Caco-2 (cell line): ENCODE measurements at regions not wholly inside any gene's neighbourhood (a gene's known extent, or its start where the extent isn't known, plus 50 kb on each side); places are given as distances from the start of the nearest gene placed in this dataset.

Experiments used
- BruUV-seq: library from RNA; stranded (reverse); fragments of 400-500 nt; replicated peaks from 2 replicates; lab custom pipeline; 2021; lab: Mats Ljungman, UMichigan
- CTCF ChIA-PET: fragments of 300-600 bp; sonication (Branson Sonifier 250); formaldehyde crosslinking; loops from one replicate; lab custom pipeline; 2022; ENCODE audit warnings: antibody characterized with exemption; lab: Charles Lee
- POLR2A ChIA-PET: fragments of 300-600 bp; sonication (Branson Sonifier 250); formaldehyde crosslinking; loops from one replicate; lab custom pipeline; 2022; ENCODE audit warnings: antibody characterized with exemption; lab: Charles Lee
- DNase-seq, 2 experiments: peaks; one replicate each; pipeline versions ENCODE4 v3.0.0 to v3.0.0-alpha.2; 2020 to 2022
- H3K27me3 ChIP-seq: replicated peaks from 2 replicates; pipeline ENCODE4 v1.6.0; 2011; ENCODE audit warnings: low read length; ENCODE audit not compliant: control insufficient read depth, insufficient read depth
- H3K36me3 ChIP-seq: 2 replicates; pipeline ENCODE4 v1.5.1; 2011; ENCODE audit warnings: low read length; ENCODE audit not compliant: control insufficient read depth, insufficient read depth
- H3K4me1 ChIP-seq: fragments of 250-450 bp; sonication (Bioruptor Pico); 2 replicates; pipeline ENCODE4 v1.5.1; 2020; ENCODE audit warnings: mild to moderate bottlenecking
- H3K4me3 ChIP-seq: 2 replicates; pipeline ENCODE4 v1.5.1; 2011; ENCODE audit warnings: low read depth, mild to moderate bottlenecking, control low read depth, low read length
- H3K9me3 ChIP-seq: fragments of 250-450 bp; sonication (Bioruptor Pico); 2 replicates; pipeline ENCODE4 v1.5.1; 2020; ENCODE audit warnings: mild to moderate bottlenecking, moderate library complexity
- H3K27ac Mint-ChIP-seq: one replicate; pipeline ENCODE4 v1.8.0; 2022; ENCODE audit warnings: mixed read lengths; ENCODE audit not compliant: unreplicated experiment
- H3K27me3 Mint-ChIP-seq: one replicate; pipeline ENCODE4 v1.8.0; 2022; ENCODE audit warnings: mixed read lengths; ENCODE audit not compliant: insufficient read depth, unreplicated experiment
- H3K36me3 Mint-ChIP-seq: one replicate; pipeline ENCODE4 v1.8.0; 2022; ENCODE audit warnings: mild to moderate bottlenecking, mixed read lengths; ENCODE audit not compliant: insufficient read depth, unreplicated experiment
- H3K4me1 Mint-ChIP-seq: one replicate; pipeline ENCODE4 v1.8.0; 2022; ENCODE audit warnings: low read depth, mixed read lengths; ENCODE audit not compliant: unreplicated experiment
- H3K4me3 Mint-ChIP-seq: one replicate; pipeline ENCODE4 v1.8.0; 2022; ENCODE audit warnings: mild to moderate bottlenecking, moderate library complexity, mixed read lengths; ENCODE audit not compliant: unreplicated experiment
- H3K9me3 Mint-ChIP-seq: one replicate; pipeline ENCODE4 v1.8.0; 2022; ENCODE audit warnings: mixed read lengths; ENCODE audit not compliant: unreplicated experiment
- intact Hi-C: fragments of 100-400 bp; cut with micrococcal nuclease; formaldehyde crosslinking; loops from one replicate; pipeline ENCODE4 v1.10.0; 2022; ENCODE audit not compliant: unreplicated experiment
- TF ChIP-seq, protein P1 (sequence below), 2 experiments: fragments of 200-600 bp in 1 of 2; IDR thresholded peaks; 1 replicate in 1 of 2; 2 replicates in 1 of 2; pipeline versions ENCODE4 v1.5.1 to v1.8.0; 2011 to 2022; ENCODE audit warnings: antibody characterized with exemption in 1 of 2, control low read depth in 1 of 2, inconsistent platforms in 1 of 2, low read depth in 1 of 2, low read length in 1 of 2, mild to moderate bottlenecking in 1 of 2, moderate library complexity in 1 of 2; ENCODE audit not compliant: insufficient read depth in 1 of 2, severe bottlenecking in 1 of 2, unreplicated experiment in 1 of 2

DNA sequence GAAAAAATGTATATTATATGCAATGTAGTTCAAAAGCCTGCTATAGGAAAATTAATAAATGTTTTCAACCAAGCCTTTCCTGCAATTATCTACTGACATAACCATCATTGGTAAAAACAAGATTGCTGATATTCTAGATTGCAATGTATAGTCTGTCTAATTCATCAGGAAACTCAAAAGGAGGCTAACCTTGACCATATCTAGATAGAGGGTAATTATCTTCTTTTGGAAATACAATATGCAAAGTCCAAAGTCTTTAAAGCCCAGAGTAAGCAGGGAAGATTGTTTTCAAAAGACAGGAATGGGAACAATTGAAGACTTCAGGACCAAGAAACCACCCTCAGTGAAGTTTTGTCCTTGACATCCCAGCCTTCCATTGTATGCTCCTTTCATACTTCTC lies 123.1 kb upstream of the GLRA2 start:
- no peak overlapping the region for H3K4me3 ChIP-seq
- BruUV-seq, result no TSS peak
- no peaks in the 10 kb centered on the region for H3K9me3 ChIP-seq
- Mint-ChIP-seq H3K27ac (no peak overlapping the region), H3K4me1 (no peaks in the 10 kb centered on the region), H3K4me3 (no peak overlapping the region), H3K27me3 (no peaks in the 10 kb centered on the region), H3K36me3 (no peaks in the 10 kb centered on the region), H3K9me3 (no peaks in the 10 kb centered on the region)
- H3K27me3 ChIP-seq, result no peaks in the 10 kb centered on the region
- H3K4me1 ChIP-seq, result no peaks in the 10 kb centered on the region
- POLR2A ChIA-PET, result no interaction called here
- intact Hi-C loops, result no loop called here
- TF ChIP-seq, protein P1, sequence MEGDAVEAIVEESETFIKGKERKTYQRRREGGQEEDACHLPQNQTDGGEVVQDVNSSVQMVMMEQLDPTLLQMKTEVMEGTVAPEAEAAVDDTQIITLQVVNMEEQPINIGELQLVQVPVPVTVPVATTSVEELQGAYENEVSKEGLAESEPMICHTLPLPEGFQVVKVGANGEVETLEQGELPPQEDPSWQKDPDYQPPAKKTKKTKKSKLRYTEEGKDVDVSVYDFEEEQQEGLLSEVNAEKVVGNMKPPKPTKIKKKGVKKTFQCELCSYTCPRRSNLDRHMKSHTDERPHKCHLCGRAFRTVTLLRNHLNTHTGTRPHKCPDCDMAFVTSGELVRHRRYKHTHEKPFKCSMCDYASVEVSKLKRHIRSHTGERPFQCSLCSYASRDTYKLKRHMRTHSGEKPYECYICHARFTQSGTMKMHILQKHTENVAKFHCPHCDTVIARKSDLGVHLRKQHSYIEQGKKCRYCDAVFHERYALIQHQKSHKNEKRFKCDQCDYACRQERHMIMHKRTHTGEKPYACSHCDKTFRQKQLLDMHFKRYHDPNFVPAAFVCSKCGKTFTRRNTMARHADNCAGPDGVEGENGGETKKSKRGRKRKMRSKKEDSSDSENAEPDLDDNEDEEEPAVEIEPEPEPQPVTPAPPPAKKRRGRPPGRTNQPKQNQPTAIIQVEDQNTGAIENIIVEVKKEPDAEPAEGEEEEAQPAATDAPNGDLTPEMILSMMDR (IDR thresholded peaks at IDR 0.05; ENCODE audit: insufficient read depth in 1 of 2, low read depth in 1 of 2, low read length in 1 of 2, severe bottlenecking in 1 of 2, unreplicated experiment in 1 of 2), result no peak
- H3K36me3 ChIP-seq, result no peaks in the 10 kb centered on the region
- no peak for DNase-seq
- CTCF ChIA-PET, result no interaction called here

DNA sequence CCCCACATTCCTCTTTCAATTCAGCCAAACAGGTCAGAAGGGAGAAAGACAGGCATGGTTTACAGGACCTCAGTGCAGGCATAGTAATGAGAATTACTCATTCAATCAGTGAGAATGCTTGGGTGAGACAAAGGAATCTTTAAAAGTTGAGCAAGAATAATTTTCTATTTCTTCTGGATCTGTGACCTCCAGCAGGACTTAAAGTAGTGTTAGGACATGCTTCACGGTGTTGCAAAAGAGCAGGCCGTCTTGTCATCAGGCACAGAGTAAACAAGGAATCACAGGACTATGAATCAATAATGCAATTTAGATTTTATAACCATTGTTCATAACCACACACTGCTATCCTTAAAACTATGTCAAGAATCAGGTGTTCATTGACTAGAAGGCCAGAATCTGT lies 130.6 kb upstream of the GLRA2 start:
- CTCF ChIA-PET, result no interaction called here

DNA sequence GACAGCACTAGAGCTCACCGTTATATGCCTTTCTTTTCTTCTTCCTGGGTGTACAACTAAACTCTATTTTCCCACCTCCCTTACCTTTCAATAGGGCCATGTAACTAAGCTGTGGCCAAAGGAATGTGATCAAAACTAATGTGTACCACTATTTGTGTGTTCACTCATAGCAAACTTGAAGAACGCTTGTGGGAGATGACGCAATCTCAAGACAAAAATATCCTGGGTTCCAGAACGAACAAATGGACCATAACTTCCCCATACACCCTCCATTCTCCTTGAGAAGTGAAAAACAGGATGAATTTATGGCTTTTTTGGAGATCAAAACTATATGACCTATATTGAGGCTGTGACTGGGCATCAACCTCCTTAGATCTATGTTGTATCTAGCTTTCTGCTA lies 139.7 kb upstream of the GLRA2 start:
- no peaks in the 10 kb centered on the region for H3K27me3 ChIP-seq
- POLR2A ChIA-PET, result no interaction called here
- no peaks in the 10 kb centered on the region for H3K36me3 ChIP-seq
- no peak overlapping the region for H3K4me3 ChIP-seq
- Mint-ChIP-seq H3K4me1 (no peaks in the 10 kb centered on the region), H3K27me3 (no peaks in the 10 kb centered on the region), H3K27ac (no peak overlapping the region), H3K9me3 (peaks cover 9% of the 10 kb centered on the region), H3K4me3 (no peak overlapping the region), H3K36me3 (no peaks in the 10 kb centered on the region)
- TF ChIP-seq, protein P1 (IDR thresholded peaks at IDR 0.05; ENCODE audit: insufficient read depth in 1 of 2, low read depth in 1 of 2, low read length in 1 of 2, severe bottlenecking in 1 of 2, unreplicated experiment in 1 of 2), result no peak
- no peak for DNase-seq
- no peaks in the 10 kb centered on the region for H3K9me3 ChIP-seq
- no peaks in the 10 kb centered on the region for H3K4me1 ChIP-seq
- CTCF ChIA-PET, result no interaction called here
- intact Hi-C loops, result no loop called here
- no TSS peak for BruUV-seq

More for the DNA sequence above, 130.6 kb upstream of the GLRA2 start:
- Mint-ChIP-seq H3K4me1 (peaks cover 6% of the 10 kb centered on the region), H3K36me3 (no peaks in the 10 kb centered on the region), H3K27me3 (no peaks in the 10 kb centered on the region), H3K4me3 (no peak overlapping the region), H3K9me3 (peaks cover 4% of the 10 kb centered on the region), H3K27ac (no peak overlapping the region)
- TF ChIP-seq, protein P1 (IDR thresholded peaks at IDR 0.05; ENCODE audit: insufficient read depth in 1 of 2, low read depth in 1 of 2, low read length in 1 of 2, severe bottlenecking in 1 of 2, unreplicated experiment in 1 of 2), result no peak
- POLR2A ChIA-PET, result interaction anchor here (1.0 kb wide), 1 partner anchor 474 kb away, joined by 3 read pairs; the partner anchor contains the start of gene FANCB
- no peaks in the 10 kb centered on the region for H3K36me3 ChIP-seq
- no peaks in the 10 kb centered on the region for H3K9me3 ChIP-seq
- H3K4me3 ChIP-seq, result no peak overlapping the region
- DNase-seq, result peak; percentile 4 to 53
- intact Hi-C loops, result no loop called here
- no TSS peak for BruUV-seq
- 0 out of 2 replicates have a peak, but pooled peaks cover 6% of the 10 kb centered on the region for H3K4me1 ChIP-seq
- no peaks in the 10 kb centered on the region for H3K27me3 ChIP-seq
